ENCODE measurements at regions not wholly inside any gene's neighbourhood (a gene's known extent, or its start where the extent isn't known, plus 50 kb on each side); places are given as distances from the start of the nearest gene placed in this dataset.

DNA sequence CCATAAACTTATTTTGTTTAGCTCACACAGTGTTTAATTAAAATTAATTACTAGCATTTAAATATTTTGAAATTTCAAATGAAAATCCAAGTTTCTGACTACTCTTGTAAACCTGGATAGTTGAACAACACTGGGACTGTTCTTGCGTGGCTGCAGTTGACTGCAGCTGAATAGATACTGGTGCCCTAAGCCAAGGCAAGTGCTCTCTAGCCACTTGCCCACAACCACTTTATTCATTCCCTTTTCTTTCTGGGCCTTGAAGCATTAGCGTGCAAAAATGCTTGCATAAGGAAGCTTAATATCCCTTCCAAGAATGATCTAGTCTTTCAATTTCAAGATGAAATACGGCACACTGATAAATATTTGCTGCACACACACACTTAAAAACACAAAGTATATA is 676.0 kb upstream of the MARCKS start:
- Mint-ChIP-seq H3K9me3 (peaks cover 2% of the 10 kb centered on the region), H3K4me1 (ENCODE audit: low read depth) (no peaks in the 10 kb centered on the region), H3K36me3 (ENCODE audit: low read depth) (no peaks in the 10 kb centered on the region), H3K4me3 (no peak overlapping the region), H3K27me3 (no peaks in the 10 kb centered on the region), H3K27ac (no peak overlapping the region)
- DNase-seq, result no peak

GRCh38 chr6:113182370-113183141 is 674.6 kb upstream of the MARCKS start:
- H3K27ac Mint-ChIP-seq, result no peak overlapping the region
- no peaks in the 10 kb centered on the region for H3K27me3 Mint-ChIP-seq
- no peaks in the 10 kb centered on the region for H3K36me3 Mint-ChIP-seq (ENCODE audit: low read depth)
- no peak for DNase-seq
- H3K9me3 Mint-ChIP-seq, result peaks cover 2% of the 10 kb centered on the region
- H3K4me1 Mint-ChIP-seq (ENCODE audit: low read depth), result no peaks in the 10 kb centered on the region
- H3K4me3 Mint-ChIP-seq, result no peak overlapping the region

GRCh38 chr6:113184291-113184690 is 672.9 kb upstream of the MARCKS start:
- no peaks in the 10 kb centered on the region for H3K27me3 Mint-ChIP-seq
- no peak overlapping the region for H3K4me3 Mint-ChIP-seq
- peaks cover under 1% of the 10 kb centered on the region for H3K9me3 Mint-ChIP-seq
- no peak for DNase-seq
- H3K36me3 Mint-ChIP-seq (ENCODE audit: low read depth), result no peaks in the 10 kb centered on the region
- no peak overlapping the region for H3K27ac Mint-ChIP-seq
- no peaks in the 10 kb centered on the region for H3K4me1 Mint-ChIP-seq (ENCODE audit: low read depth)

DNA sequence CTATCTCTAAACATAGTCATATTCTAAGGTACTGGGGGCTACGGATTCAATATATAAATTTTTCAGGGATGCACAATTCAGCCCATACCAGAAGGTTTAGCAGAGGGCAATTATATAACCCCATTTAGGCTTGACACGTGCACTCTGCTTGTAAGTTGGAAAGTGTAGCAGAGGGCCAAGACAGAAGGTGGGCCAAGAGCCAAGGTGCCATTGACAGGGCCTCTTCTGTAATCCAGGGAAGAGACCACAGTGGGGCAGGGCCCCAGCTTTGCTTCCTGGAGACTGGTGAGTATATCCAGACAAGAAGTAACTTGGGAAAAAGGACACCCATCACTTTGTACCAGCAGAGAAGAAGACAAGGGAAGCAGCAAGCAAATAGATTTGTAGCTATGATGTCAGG is 672.4 kb upstream of the MARCKS start:
- Mint-ChIP-seq H3K9me3 (peaks cover 3% of the 10 kb centered on the region), H3K4me3 (no peak overlapping the region), H3K27ac (no peak overlapping the region), H3K36me3 (ENCODE audit: low read depth) (no peaks in the 10 kb centered on the region), H3K4me1 (ENCODE audit: low read depth) (no peaks in the 10 kb centered on the region), H3K27me3 (no peaks in the 10 kb centered on the region)
- DNase-seq, result no peak

DNA sequence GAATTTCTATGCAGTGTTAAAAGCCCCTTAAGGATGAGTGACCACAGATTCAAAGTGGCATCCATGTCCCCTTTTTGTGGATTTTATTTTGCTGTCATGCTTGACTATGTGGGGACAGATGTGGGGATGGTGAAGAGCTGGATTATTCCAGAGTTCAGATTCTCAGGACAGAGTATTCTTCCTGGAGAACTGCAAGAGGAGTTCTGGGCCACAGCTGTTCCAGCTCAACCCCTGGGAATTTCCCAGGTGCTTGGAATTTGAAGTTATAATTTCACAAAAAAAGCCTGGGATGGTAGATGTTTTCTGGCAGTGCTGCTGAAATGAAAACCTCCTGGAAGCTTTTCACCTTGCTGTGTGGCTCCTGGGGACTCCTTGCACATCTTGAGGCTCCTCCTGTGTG is 671.8 kb upstream of the MARCKS start:
- no peaks in the 10 kb centered on the region for H3K27me3 Mint-ChIP-seq
- H3K36me3 Mint-ChIP-seq (ENCODE audit: low read depth), result no peaks in the 10 kb centered on the region
- H3K4me1 Mint-ChIP-seq (ENCODE audit: low read depth), result no peaks in the 10 kb centered on the region
- no peak for DNase-seq
- H3K27ac Mint-ChIP-seq, result no peak overlapping the region
- H3K9me3 Mint-ChIP-seq, result peaks cover 3% of the 10 kb centered on the region
- H3K4me3 Mint-ChIP-seq, result no peak overlapping the region

GRCh38 chr6:113187661-113188060 is 669.5 kb upstream of the MARCKS start:
- Mint-ChIP-seq H3K4me1 (ENCODE audit: low read depth) (no peaks in the 10 kb centered on the region), H3K27me3 (no peaks in the 10 kb centered on the region), H3K9me3 (peaks cover 3% of the 10 kb centered on the region), H3K4me3 (no peak overlapping the region), H3K27ac (no peak overlapping the region), H3K36me3 (ENCODE audit: low read depth) (no peaks in the 10 kb centered on the region)
- no peak for DNase-seq

DNA sequence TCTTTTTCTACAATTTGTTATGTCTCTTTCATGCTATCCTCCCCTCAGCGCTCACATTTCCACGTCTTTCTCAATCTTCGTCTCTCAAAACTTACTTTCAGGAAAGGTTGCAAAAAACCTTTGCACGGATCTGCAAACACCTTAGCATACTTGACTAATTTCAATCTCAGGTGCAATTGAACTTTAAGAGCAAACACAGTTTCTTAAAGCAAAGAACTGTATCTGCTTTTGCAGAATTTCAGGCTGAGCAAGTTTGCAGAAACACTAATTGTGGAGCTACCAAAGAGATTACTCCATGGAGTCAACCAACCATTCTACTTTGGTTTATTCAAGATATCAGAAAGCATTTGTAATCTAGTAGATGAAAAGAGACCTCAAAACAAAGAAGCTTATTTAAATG is 668.2 kb upstream of the MARCKS start:
- DNase-seq, result no peak

GRCh38 chr6:113190170-113190569 is 667.0 kb upstream of the MARCKS start:
- H3K27me3 Mint-ChIP-seq, result no peaks in the 10 kb centered on the region
- no peak overlapping the region for H3K4me3 Mint-ChIP-seq
- H3K4me1 Mint-ChIP-seq (ENCODE audit: low read depth), result no peaks in the 10 kb centered on the region
- H3K9me3 Mint-ChIP-seq, result peaks cover 6% of the 10 kb centered on the region
- H3K27ac Mint-ChIP-seq, result no peak overlapping the region
- no peaks in the 10 kb centered on the region for H3K36me3 Mint-ChIP-seq (ENCODE audit: low read depth)
- no peak for DNase-seq

More for the DNA sequence above, 668.2 kb upstream of the MARCKS start:
- Mint-ChIP-seq H3K27me3 (no peaks in the 10 kb centered on the region), H3K27ac (no peak overlapping the region), H3K4me3 (no peak overlapping the region), H3K36me3 (ENCODE audit: low read depth) (no peaks in the 10 kb centered on the region), H3K4me1 (ENCODE audit: low read depth) (no peaks in the 10 kb centered on the region), H3K9me3 (peaks cover 3% of the 10 kb centered on the region)

- no peak for DNase-seq
- Mint-ChIP-seq H3K4me1 (ENCODE audit: low read depth) (no peaks in the 10 kb centered on the region), H3K36me3 (ENCODE audit: low read depth) (no peaks in the 10 kb centered on the region), H3K9me3 (peaks cover 6% of the 10 kb centered on the region), H3K4me3 (no peak overlapping the region), H3K27me3 (no peaks in the 10 kb centered on the region), H3K27ac (no peak overlapping the region)
Observed at GRCh38 chr6:113194090-113194489, 663.1 kb upstream of the MARCKS start.

DNA sequence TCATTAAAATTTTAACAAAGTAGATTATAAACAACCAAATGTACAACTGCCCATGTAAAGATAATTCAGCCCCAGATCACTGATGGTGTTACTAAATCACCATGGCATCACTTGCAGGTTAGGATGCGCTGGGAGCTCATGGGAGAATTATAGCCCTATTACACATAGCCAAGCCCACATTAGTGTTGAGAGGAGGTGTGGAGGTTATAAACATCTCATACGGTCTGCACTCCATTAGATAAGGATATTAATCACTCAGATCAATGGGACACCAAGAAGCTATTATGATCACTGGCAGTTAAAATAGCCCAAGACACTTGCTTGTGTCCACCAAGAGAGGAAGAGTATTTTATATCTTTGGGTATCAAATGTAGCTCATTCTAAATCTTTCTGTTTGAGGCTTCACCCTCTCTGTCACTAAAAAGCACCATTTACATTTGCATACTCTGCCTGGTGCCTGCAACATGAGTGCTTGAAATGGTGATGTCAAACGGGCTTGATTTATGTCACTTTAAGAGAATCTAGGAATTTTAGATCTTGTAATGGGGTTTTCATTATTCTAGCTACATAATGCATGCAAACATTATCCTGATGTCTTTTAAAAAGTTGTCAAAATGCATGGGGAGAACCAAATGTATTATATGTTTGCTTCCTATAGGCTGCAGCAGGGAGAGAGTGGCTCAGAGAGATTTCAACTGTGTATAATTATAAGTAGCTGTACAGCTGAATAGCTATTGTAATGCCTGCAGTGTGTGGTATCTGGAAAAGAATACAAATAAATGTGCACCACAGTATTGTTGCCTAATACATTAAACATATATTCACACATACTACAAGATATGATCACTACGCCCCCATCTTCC is 654.1 kb upstream of the MARCKS start:
- Mint-ChIP-seq H3K4me1 (ENCODE audit: low read depth) (no peaks in the 10 kb centered on the region), H3K27ac (no peak overlapping the region), H3K36me3 (ENCODE audit: low read depth) (no peaks in the 10 kb centered on the region), H3K4me3 (no peak overlapping the region), H3K9me3 (no peaks in the 10 kb centered on the region), H3K27me3 (no peaks in the 10 kb centered on the region)
- no peak for DNase-seq

- H3K27me3 Mint-ChIP-seq, result no peaks in the 10 kb centered on the region
- no peaks in the 10 kb centered on the region for H3K4me1 Mint-ChIP-seq (ENCODE audit: low read depth)
- no peak overlapping the region for H3K4me3 Mint-ChIP-seq
- DNase-seq, result no peak
- H3K36me3 Mint-ChIP-seq (ENCODE audit: low read depth), result no peaks in the 10 kb centered on the region
- no peak overlapping the region for H3K27ac Mint-ChIP-seq
- H3K9me3 Mint-ChIP-seq, result no peaks in the 10 kb centered on the region
Observed at GRCh38 chr6:113203715-113204110, 653.4 kb upstream of the MARCKS start.

- DNase-seq, result no peak
- no peaks in the 10 kb centered on the region for H3K36me3 Mint-ChIP-seq (ENCODE audit: low read depth)
Observed at GRCh38 chr6:113205553-113205952, 651.6 kb upstream of the MARCKS start.

DNA sequence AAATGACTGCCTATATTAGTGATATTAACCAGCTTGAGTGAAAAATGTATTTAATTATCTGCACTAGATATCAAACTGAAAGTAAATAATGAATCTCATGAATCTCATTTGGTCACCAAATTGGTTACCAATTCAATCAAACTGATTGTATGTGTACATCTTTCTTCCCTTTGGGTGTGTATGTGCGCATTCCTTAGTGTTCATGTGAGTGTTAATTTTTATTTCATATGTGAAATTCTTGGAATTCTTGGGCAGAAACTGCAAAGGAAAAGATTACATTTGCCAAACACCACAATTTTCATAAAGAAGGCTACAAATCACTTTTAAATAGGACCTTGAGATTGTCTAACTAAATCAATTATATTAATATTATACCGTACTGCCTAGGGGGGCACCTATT is 648.4 kb upstream of the MARCKS start:
- H3K4me3 Mint-ChIP-seq, result no peak overlapping the region
- H3K27me3 Mint-ChIP-seq, result no peaks in the 10 kb centered on the region
- H3K4me1 Mint-ChIP-seq (ENCODE audit: low read depth), result no peaks in the 10 kb centered on the region
- DNase-seq, result no peak
- no peak overlapping the region for H3K27ac Mint-ChIP-seq
- no peaks in the 10 kb centered on the region for H3K9me3 Mint-ChIP-seq
- H3K36me3 Mint-ChIP-seq (ENCODE audit: low read depth), result no peaks in the 10 kb centered on the region

More at GRCh38 chr6:113205553-113205952, 651.6 kb upstream of the MARCKS start:
- H3K9me3 Mint-ChIP-seq, result no peaks in the 10 kb centered on the region
- H3K4me3 Mint-ChIP-seq, result no peak overlapping the region
- no peak overlapping the region for H3K27ac Mint-ChIP-seq
- H3K27me3 Mint-ChIP-seq, result no peaks in the 10 kb centered on the region
- no peaks in the 10 kb centered on the region for H3K4me1 Mint-ChIP-seq (ENCODE audit: low read depth)

- Mint-ChIP-seq H3K36me3 (ENCODE audit: low read depth) (no peaks in the 10 kb centered on the region), H3K27me3 (no peaks in the 10 kb centered on the region), H3K4me1 (ENCODE audit: low read depth) (no peaks in the 10 kb centered on the region), H3K27ac (no peak overlapping the region), H3K9me3 (no peaks in the 10 kb centered on the region), H3K4me3 (no peak overlapping the region)
- no peak for DNase-seq
Observed at GRCh38 chr6:113209315-113209714, 647.8 kb upstream of the MARCKS start.

DNA sequence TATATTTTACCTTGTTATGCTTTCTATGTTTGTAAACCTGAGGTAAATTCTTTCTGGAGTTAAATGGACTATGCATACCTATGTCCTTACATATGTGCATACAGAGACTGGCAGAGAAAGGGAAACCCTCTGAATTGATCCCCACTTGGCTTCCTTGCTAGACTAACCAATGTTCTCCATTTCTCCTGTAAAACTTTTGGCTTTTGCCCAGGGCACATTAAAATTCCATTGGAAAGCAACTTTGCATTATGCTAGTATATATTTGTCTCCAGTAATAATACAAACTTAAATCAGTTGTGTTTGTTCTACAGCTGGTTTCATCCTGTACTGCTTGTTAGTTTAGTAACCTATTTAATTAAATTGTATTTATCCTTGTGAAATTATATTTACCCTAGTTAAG is 646.0 kb upstream of the MARCKS start:
- Mint-ChIP-seq H3K27me3 (no peaks in the 10 kb centered on the region), H3K4me3 (no peak overlapping the region), H3K36me3 (ENCODE audit: low read depth) (no peaks in the 10 kb centered on the region), H3K4me1 (ENCODE audit: low read depth) (no peaks in the 10 kb centered on the region), H3K27ac (no peak overlapping the region), H3K9me3 (no peaks in the 10 kb centered on the region)
- DNase-seq, result no peak
